IPS-18a (cell line): ENCODE measurements at regions not wholly inside any gene's neighbourhood (a gene's known extent, or its start where the extent isn't known, plus 50 kb on each side); places are given as distances from the start of the nearest gene placed in this dataset.
"Not testable (repeated sequence)": the region's sequence is repeated elsewhere in the genome, so short reads cannot be mapped to it uniquely, and the experiment has no call there.

Experiments used
- H3K27ac ChIP-seq: one replicate; pipeline ENCODE4 v1.5.1; 2013; ENCODE audit warnings: low read length
- H3K27me3 ChIP-seq: one replicate; pipeline ENCODE4 v1.6.1; 2013; ENCODE audit warnings: mild to moderate bottlenecking, low read length; ENCODE audit not compliant: control insufficient read depth, insufficient read depth
- H3K36me3 ChIP-seq: one replicate; pipeline ENCODE4 v1.6.1; 2013; ENCODE audit warnings: low read depth, low read length; ENCODE audit not compliant: control insufficient read depth
- H3K4me1 ChIP-seq: one replicate; pipeline ENCODE4 v1.6.1; 2013; ENCODE audit warnings: low read depth, low read length; ENCODE audit not compliant: control insufficient read depth
- H3K4me3 ChIP-seq: one replicate; pipeline ENCODE4 v1.5.1; 2013; ENCODE audit warnings: low read length
- H3K9ac ChIP-seq: one replicate; pipeline ENCODE4 v1.6.1; 2013; ENCODE audit warnings: mild to moderate bottlenecking, low read length, moderate library complexity
- H3K9me3 ChIP-seq: one replicate; pipeline ENCODE4 v1.6.1; 2013; ENCODE audit warnings: low read depth, low read length; ENCODE audit not compliant: control insufficient read depth

DNA sequence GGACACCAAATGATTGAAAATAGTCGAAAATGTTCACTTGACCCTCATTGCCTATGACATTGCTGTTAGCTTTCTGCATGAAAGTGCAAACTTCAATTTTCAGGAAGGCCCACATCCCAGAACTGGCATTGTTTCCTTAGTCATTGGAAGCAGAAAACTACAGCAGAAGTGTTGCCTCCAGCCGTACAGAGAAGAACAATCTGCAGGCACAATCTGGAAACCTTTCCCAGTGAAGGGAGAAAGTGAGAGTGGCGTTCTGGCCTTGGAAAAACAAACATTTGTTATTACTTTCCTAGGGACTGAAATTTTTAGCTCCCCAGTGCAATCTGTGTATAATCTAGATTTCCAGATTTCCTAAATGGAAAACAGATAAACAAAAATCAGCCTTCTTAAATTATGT lies 529.5 kb upstream of the RBFOX1 start:
- H3K27me3 ChIP-seq, result no peaks in the 10 kb centered on the region
- no peak overlapping the region for H3K9ac ChIP-seq
- H3K36me3 ChIP-seq, result no peaks in the 10 kb centered on the region
- no peak overlapping the region for H3K4me3 ChIP-seq
- no peak overlapping the region for H3K27ac ChIP-seq
- no peaks in the 10 kb centered on the region for H3K4me1 ChIP-seq
- H3K9me3 ChIP-seq, result peaks cover 3% of the 10 kb centered on the region

DNA sequence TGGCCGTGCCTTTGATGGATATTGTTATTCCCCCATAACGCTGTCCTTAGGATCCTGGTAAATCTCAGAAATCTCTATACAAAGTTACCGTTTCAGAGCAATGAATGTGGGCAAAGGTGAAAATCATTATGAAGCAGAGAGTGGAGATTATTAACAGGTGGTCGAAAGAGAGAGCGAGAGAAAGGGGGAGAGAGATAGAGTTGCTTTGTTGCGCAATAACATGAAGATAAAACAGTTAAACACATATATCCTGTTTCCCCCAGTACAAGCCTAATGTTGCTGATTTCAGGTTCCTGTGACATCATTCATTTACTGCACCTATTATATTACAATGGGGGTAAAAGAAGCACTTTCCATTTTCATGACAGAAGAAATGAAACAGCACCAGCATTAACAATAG lies 535.4 kb upstream of the RBFOX1 start:
- Histone ChIP-seq H3K36me3 (no peaks in the 10 kb centered on the region), H3K9ac (no peak overlapping the region), H3K27ac (no peak overlapping the region), H3K9me3 (peaks cover 16% of the 10 kb centered on the region), H3K4me1 (peaks cover 3% of the 10 kb centered on the region), H3K27me3 (no peaks in the 10 kb centered on the region), H3K4me3 (no peak overlapping the region)

DNA sequence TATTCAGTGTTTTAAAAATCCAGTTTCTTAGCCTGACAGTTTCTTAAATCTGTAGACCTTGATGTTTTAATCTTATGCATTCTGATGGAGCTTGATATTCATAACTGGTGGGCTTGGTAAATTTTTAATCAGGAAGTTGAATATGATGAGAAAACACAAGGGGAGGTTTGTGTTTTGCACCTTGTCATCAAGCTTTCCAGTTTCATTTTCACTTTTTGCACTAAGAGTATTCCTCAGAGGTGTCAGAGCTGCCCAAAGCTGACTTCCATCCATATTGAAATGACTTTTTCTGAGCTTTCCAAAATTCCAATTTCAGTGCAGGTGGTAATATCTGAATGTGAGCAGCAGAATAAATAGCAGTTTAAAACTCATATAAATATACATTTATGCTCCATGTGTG lies 555.0 kb upstream of the RBFOX1 start:
- no peak overlapping the region for H3K9ac ChIP-seq
- H3K9me3 ChIP-seq, result peaks cover 4% of the 10 kb centered on the region
- H3K4me1 ChIP-seq, result no peaks in the 10 kb centered on the region
- H3K36me3 ChIP-seq, result no peaks in the 10 kb centered on the region
- no peaks in the 10 kb centered on the region for H3K27me3 ChIP-seq
- no peak overlapping the region for H3K27ac ChIP-seq
- H3K4me3 ChIP-seq, result no peak overlapping the region

- Histone ChIP-seq H3K9me3 (peaks cover 4% of the 10 kb centered on the region), H3K4me1 (no peaks in the 10 kb centered on the region), H3K27me3 (no peaks in the 10 kb centered on the region), H3K9ac (no peak overlapping the region), H3K4me3 (no peak overlapping the region), H3K27ac (no peak overlapping the region), H3K36me3 (no peaks in the 10 kb centered on the region)
Observed at GRCh38 chr16:6775712-6776111, 556.9 kb upstream of the RBFOX1 start.

DNA sequence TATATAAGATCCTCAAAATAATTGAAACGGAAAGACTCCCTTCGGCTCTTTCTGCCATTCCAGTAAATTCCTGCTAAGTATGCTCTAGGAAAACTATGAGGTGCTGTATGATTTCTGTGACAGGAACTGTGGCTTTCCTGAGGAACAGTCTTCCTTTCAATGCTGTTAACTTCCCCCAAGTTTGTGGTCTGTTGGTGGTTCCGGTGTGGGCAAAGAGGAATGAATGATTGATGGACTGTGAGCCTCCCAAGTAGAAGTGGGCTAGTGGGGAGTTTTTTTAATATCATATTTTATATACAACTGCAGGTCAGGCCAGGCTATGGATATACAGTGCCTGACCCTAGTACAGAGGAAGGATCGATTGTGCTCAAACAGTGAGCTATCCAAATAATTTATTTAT lies 560.7 kb upstream of the RBFOX1 start:
- H3K4me1 ChIP-seq, result no peaks in the 10 kb centered on the region
- no peak overlapping the region for H3K9ac ChIP-seq
- H3K36me3 ChIP-seq, result no peaks in the 10 kb centered on the region
- no peaks in the 10 kb centered on the region for H3K27me3 ChIP-seq
- H3K4me3 ChIP-seq, result no peak overlapping the region
- no peak overlapping the region for H3K27ac ChIP-seq
- no peaks in the 10 kb centered on the region for H3K9me3 ChIP-seq

DNA sequence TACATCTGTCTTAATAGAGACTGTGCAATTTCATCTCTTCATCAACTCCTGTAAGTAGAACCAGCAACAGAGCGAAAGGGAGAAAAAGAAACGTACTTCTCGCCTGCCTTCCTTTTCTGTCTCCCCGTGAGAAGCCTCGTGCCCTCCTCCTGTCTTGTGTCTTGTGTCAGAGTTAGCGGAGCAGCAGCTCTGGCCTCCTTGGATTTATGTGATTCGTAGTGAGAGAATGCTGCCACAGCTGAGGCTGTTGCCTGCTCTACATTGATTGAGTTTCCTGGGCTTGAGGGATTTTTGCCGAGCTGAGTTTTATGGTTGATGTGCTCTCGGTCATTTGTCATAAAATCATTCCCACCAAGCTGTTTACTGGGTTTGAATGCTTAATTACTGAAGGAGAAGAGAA lies 579.1 kb upstream of the RBFOX1 start:
- Histone ChIP-seq H3K27ac (no peak overlapping the region), H3K4me1 (no peaks in the 10 kb centered on the region), H3K36me3 (no peaks in the 10 kb centered on the region), H3K9me3 (peaks cover 7% of the 10 kb centered on the region), H3K9ac (no peak overlapping the region), H3K27me3 (no peaks in the 10 kb centered on the region), H3K4me3 (no peak overlapping the region)

- no peak overlapping the region for H3K4me3 ChIP-seq
- peaks cover 4% of the 10 kb centered on the region for H3K9me3 ChIP-seq
- no peak overlapping the region for H3K27ac ChIP-seq
- H3K9ac ChIP-seq, result no peak overlapping the region
- no peaks in the 10 kb centered on the region for H3K27me3 ChIP-seq
- H3K4me1 ChIP-seq, result no peaks in the 10 kb centered on the region
- H3K36me3 ChIP-seq, result no peaks in the 10 kb centered on the region
Observed at GRCh38 chr16:6751191-6751590, 581.5 kb upstream of the RBFOX1 start.

GRCh38 chr16:6749698-6750097 lies 582.9 kb upstream of the RBFOX1 start:
- H3K36me3 ChIP-seq, result no peaks in the 10 kb centered on the region
- no peaks in the 10 kb centered on the region for H3K27me3 ChIP-seq
- H3K4me1 ChIP-seq, result no peaks in the 10 kb centered on the region
- no peak overlapping the region for H3K9ac ChIP-seq
- no peak overlapping the region for H3K27ac ChIP-seq
- H3K9me3 ChIP-seq, result peaks cover 6% of the 10 kb centered on the region
- no peak overlapping the region for H3K4me3 ChIP-seq

GRCh38 chr16:6736302-6736701 lies 596.3 kb upstream of the RBFOX1 start:
- H3K9me3 ChIP-seq, H3K36me3 ChIP-seq, H3K27me3 ChIP-seq, H3K9ac ChIP-seq, H3K4me1 ChIP-seq, H3K27ac ChIP-seq, H3K4me3 ChIP-seq: not testable (repeated sequence)

DNA sequence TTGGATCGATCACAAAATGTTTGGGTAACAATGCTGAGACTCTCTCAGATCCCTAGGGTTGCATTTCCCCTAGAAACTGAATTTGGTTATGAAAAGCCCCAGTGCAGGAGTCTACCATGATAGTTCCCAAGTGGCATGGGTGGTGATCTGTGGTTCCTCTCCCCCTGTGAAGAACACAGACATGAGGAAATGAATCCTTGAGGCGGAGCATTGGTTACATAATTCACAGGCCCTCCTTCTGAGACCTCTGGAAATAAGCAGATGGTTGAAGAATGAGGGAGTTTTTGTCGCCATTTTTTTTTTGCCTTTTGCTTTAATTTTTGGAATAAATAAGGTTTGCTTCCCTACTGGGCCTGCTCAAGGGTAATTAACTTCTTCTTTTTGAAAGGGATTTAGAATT lies 597.0 kb upstream of the RBFOX1 start:
- no peaks in the 10 kb centered on the region for H3K4me1 ChIP-seq
- peaks cover 7% of the 10 kb centered on the region for H3K9me3 ChIP-seq
- H3K36me3 ChIP-seq, result no peaks in the 10 kb centered on the region
- H3K9ac ChIP-seq, result no peak overlapping the region
- H3K27me3 ChIP-seq, result no peaks in the 10 kb centered on the region
- H3K4me3 ChIP-seq, result no peak overlapping the region
- no peak overlapping the region for H3K27ac ChIP-seq

- H3K4me1 ChIP-seq, result no peaks in the 10 kb centered on the region
- H3K9me3 ChIP-seq, result no peaks in the 10 kb centered on the region
- H3K36me3 ChIP-seq, result no peaks in the 10 kb centered on the region
- no peak overlapping the region for H3K4me3 ChIP-seq
- no peaks in the 10 kb centered on the region for H3K27me3 ChIP-seq
- no peak overlapping the region for H3K27ac ChIP-seq
- no peak overlapping the region for H3K9ac ChIP-seq
Observed at GRCh38 chr16:6732166-6732565, 600.5 kb upstream of the RBFOX1 start.

- Histone ChIP-seq H3K36me3 (no peaks in the 10 kb centered on the region), H3K4me3 (no peak overlapping the region), H3K9ac (no peak overlapping the region), H3K27ac (no peak overlapping the region), H3K9me3 (no peaks in the 10 kb centered on the region), H3K4me1 (no peaks in the 10 kb centered on the region), H3K27me3 (no peaks in the 10 kb centered on the region)
Observed at GRCh38 chr16:6728381-6728780, 604.3 kb upstream of the RBFOX1 start.

DNA sequence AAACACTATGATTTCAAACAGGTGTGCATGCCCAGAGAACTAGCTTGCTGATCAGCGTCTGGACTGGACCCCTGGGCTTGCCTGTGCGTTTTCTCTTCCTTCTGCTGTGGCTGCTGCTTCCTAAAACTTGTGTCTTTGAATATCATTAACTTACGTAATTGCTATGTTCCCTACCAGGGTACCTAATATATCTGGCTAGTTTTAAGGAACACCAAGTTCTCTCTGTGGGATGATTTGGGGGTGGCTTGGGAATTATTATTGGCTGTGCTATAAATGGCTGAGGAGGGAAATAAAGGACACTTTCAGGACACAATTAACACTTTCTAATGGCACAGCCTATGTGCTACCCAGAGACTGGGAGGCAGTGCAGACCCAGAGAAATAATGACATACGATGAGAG lies 606.0 kb upstream of the RBFOX1 start:
- H3K36me3 ChIP-seq, result no peaks in the 10 kb centered on the region
- no peak overlapping the region for H3K4me3 ChIP-seq
- H3K9me3 ChIP-seq, result no peaks in the 10 kb centered on the region
- no peaks in the 10 kb centered on the region for H3K27me3 ChIP-seq
- H3K9ac ChIP-seq, result no peak overlapping the region
- H3K27ac ChIP-seq, result no peak overlapping the region
- no peaks in the 10 kb centered on the region for H3K4me1 ChIP-seq
